HG03342 (cell line): ENCODE measurements at regions not wholly inside any gene's neighbourhood (a gene's known extent, or its start where the extent isn't known, plus 50 kb on each side); places are given as distances from the start of the nearest gene placed in this dataset.

Experiments
- ATAC-seq: cut with Tn5 transposase; IDR thresholded peaks from one replicate; pipeline ENCODE4 v1.9.1; 2021; ENCODE audit warnings: mild to moderate bottlenecking, moderate library complexity; ENCODE audit not compliant: unreplicated experiment

DNA sequence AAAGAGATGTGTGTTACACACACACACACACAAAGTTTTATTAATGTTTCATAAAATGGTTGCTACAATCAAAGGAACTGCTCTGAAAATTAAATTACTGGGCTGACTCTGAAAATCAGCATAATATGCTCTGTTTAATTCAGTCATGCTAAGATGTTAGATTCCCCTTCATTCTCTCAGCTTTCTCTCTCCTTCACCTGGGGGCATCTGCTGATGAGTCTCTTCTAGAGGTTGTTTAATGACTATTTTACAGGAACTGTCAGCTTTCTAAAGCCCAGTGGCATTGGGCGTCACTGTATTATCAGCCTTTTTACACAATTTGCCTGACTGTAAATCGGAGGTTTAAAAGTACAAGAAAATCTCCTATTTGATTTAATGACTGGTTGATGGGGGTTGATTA is 559.7 kb upstream of the POU3F2 start:
- no peak for ATAC-seq

DNA sequence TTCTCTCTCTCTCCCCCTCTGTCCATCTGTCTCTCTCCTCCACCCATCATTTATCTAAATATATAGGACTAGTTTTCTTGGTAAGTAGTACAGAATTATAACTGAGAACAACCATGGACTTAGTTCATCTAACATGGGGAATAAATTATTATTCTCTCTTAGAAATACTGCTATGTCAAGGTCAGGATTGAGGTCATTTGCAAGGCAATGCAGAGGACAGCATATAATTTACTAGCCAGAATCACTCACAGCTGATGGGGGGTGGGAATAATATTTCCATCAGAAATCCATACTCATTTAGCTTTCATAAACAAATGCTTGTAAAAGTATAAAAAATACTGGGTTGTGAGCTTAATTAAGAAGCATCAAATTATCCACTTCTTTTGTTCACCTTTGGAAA is 553.9 kb upstream of the POU3F2 start:
- ATAC-seq, result no peak

DNA sequence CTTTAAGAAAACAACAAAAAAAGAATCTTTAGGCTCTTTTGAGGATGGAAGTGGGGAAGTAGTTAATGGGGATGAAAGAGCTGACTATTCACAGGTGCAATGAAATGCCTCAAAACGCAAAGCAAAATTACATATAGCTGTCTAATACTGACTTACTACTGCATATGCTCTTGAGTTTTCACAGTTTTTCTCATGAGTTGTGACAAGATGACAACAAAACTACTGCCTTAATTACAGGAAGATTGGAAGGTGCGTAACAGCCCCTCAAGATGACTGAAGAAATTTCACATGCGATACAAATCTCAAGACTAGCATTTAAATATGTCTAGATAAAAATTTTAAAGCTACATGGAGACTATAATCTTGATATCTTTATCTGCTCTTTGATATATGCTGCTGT is 547.8 kb upstream of the POU3F2 start:
- ATAC-seq, result no peak

DNA sequence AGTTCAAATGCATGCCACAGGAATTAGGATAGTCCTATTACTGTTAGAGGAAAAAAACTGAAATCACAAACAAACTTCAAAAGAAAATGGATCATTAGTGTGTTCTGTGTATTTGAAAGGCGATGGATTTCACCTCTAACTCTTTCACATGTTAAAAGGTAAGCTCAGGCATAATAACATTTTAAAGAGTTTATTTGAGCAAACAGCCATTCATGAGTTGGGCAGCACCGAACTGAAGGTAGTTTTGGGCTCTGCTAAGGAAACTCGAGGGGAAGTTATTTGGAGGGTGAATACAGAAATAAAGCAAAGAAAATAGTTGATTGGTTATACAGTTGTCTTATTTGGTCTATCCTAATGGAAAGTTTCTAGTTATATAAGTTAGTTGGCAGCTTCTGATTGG is 546.5 kb upstream of the POU3F2 start:
- no peak for ATAC-seq

DNA sequence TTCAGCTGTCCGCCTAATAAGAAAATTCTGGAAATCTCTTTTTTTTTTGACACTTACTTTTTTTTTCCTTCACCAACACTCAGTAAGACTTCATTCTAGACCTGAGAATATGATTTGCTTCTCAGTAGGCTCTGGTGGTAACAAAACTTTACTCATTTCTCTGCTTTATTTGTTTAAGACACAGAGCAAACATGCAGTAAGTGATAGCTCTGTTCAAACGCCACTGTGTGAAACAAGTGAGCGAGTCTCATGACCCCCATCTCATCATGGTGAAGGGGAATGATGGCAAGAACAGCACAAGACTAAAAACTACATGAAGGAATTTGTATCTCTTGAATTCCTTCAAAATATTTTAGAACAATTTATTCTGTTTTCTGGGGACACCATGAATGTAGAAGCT is 541.6 kb upstream of the POU3F2 start:
- no peak for ATAC-seq

DNA sequence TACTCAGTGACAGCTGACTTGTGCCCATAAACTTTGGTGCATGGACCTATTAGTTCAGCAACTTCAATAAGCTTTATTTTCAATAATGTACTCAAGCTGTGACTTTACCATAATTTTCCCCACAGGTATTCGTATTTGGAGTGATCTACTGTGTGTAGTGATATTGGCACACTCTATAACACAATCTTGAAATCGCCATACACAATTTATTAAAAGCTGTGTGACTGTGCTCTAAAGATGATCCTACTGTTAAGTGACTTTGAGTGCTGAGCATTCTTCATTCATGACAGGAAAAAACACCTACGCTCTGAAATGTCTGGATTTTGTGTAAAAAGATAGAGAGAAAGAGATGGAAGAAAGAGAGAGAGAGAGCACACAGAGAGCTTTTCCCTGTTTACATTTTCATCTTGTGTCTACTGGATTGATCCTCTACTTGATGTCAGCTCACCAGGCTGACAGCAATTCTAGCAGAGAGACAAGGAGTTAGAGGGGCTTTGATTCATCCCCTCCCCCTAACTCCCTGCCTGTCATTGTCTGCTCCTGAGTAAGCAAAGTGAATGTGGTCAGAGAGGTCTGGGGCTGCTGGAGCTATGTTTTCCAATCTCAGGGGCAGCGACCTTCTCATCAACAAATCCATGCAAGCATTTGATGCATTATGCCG is 538.7 kb upstream of the POU3F2 start:
- no peak for ATAC-seq

DNA sequence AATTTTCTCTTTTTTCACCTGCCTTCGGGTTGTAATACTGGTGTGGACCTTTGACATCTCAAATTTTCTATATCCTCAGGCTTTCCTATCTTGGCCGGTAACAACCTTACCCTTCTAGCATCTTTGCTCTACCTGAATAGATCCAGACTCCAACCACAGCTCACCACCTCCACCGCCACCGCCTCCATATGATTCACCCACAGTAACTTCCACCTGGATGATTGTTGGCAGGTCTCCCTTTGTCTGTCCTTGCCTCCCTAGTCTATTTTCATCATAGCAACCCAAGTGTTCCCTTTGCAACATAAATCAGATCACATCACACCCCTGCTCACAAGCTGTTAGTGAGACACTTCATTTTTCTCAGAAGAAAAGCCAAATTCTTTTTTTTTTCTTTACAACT is 525.8 kb upstream of the POU3F2 start:
- no peak for ATAC-seq

DNA sequence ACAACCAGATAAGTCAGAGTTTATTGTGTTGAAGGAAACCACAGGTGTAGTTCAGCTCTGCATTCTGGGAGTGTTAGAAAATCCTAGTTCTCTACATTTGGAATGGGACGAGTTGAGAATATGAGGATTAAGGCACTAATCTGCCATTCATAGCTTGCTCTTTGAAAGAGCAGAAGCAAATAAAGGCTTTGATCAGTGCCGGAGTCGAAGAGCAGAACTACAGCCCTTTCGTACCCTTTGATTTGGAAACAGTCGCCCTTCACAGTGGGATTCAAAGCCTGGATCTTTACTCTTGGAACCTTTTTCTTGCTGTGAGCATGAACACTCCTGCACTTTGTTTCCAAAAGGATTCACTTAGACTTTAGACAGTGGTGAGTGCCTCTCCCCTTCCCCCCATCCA is 523.9 kb upstream of the POU3F2 start:
- ATAC-seq, result no peak

DNA sequence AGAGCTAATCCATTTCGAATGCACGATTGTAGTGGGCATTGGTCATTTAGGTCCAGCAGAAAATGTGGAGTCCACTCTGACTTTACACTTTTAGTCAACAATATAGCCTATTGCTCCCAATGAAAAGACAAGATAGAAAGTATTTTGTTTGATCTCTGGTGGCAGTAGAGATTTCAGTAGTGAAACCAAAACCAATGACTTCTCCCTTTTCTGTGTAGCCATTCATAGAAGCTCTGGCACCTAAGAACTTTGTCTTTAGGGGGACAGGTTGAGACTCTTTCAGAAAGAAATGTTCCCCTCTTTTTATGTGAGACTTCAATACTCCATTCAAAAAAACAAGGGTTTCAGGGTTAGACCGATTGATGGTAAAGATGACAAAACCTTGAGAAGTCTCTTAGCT is 510.8 kb upstream of the POU3F2 start:
- ATAC-seq, result peak; percentile 95

DNA sequence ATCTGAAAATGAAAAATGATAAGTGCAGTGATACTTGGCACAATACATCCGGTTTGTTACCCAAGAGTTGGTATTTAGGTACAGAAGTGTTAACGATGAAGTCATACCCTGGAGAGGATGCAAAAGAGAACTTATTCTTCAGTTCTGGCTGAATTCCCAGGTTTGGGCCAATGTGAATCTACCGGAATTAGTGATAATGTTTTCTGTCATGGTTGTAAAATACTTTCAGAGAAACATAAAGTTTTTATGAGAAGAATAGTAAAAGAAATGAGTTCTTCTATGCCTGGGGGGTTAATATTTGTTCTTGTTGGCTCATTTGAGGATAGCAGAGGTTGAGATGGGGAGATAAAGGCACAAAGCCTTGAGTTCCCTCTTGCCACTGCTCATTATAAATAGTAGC is 509.9 kb upstream of the POU3F2 start:
- no peak for ATAC-seq

DNA sequence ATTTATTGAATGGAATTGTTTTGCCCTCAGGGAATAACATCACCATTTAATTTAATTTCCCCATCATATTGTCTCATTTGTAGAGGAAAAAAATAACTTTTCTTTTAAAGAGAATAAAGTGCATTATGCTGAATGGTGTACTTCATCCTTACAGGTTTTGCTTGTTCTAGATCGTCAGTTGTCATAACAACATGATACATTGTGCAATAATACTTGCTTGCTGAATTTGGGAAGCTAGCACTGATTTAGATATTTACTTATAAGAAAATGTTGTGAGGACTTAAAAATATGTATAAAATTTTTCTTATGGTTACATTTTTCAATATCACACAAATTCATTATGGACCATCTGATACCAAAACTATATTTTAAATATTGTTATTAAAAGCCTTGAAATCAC is 509.0 kb upstream of the POU3F2 start:
- no peak for ATAC-seq

DNA sequence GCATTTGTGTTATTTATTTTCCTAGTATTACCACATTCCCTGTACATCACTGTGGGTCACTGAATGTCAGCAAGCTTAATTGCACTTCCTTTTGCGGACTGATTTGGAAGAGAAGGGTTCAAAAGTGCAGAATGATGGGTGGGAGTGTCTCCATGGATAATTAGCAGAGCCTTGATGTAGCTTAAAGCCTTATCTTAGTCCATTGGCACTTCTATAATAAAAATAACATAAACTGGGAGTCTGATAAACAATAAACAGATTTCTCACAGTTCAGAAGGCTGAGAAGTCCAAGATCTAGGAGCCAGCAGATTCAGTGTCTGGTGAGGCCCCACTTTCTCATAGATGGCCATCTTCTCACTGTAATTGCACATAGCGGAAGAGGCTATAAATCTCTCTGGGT is 501.1 kb upstream of the POU3F2 start:
- ATAC-seq, result no peak

DNA sequence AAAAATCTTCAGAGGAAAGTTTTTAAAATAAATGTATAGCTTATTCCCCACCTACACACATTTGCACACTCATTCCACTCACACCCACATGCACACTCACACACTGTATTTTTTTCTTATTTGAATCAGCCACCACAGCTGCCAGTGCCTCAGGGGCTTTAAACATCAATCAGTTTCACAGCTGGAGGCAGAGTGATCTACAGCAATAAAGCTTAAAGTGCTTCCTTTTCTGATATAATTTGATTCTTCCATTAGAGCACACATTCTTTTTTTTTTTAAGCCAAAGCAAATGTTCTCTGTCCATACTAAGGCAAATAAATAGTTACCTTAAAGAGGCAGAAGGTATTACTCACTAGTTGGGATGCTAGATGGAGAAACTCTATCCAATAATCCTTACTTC is 498.8 kb upstream of the POU3F2 start:
- no peak for ATAC-seq

DNA sequence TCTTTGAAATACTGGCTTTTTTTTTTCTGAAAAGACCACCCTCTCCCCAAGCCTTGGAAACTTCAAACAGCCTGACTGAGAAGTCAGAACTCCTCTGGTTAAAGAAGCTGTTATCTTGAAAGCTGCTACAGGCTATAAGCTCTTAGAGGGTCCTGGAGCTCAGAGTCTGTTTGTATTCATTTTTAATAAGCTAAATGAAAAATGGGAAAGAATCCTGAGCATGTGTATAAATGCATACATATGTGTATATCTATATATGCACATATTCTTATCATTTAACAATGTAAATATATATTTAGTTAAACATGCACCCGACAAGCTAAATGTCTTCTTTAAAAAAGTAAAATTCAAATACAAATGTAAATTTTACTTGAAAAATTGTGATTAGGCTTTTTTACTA is 494.9 kb upstream of the POU3F2 start:
- no peak for ATAC-seq

DNA sequence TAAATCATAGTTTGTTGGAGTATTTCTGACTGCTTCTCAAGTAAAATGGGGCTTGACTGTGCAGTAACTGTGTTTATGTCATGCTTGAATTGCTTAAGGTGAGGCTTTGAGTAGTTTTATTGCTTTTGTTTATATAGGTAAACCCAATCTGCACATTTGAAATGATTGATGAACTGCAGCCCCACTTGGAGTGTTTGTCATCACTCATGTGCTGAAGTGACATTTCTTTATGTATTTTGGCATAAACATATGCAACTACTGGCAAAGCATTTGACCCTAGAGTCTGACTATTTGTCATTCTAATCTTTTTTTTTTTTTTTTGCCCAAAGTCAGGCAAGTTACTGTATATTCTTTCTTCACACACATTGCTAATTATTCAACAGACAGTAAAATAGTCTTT is 491.4 kb upstream of the POU3F2 start:
- no peak for ATAC-seq

DNA sequence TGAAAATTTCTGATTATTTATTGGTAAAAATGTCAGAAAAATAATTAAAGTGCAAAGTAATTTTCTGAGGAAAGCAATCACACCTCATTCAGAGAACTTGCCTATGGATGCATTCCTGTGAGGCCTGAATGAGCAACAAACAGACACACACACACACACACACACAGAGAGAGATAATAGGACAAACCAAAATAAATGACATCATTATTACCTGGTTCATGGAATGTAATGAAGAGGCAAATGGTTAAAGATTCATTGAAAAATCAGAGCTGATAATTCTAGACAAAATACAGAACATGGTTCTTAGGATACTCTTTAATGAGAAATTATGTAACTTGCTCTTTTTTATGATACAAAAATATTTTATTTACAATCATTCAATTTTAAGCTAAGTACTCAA is 490.6 kb upstream of the POU3F2 start:
- ATAC-seq, result no peak

DNA sequence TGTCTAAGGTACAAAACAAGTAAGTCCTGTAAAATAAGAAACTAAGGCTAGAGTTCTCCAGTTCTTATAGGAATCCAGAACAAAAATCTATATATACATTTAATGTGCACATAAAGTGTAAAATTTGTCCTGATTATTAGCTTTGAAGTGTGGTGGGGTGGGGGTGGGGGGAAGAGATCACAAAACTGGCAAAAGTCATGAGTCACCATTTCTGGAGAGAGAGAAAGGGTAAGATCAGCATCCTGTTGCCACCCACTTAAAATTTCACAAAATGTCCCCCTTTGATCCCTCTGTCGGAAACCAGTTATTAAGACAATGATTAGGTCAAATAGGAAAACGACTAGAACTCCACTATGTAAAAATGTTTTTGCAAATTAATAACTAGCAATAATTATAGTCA is 482.0 kb upstream of the POU3F2 start:
- ATAC-seq, result no peak

DNA sequence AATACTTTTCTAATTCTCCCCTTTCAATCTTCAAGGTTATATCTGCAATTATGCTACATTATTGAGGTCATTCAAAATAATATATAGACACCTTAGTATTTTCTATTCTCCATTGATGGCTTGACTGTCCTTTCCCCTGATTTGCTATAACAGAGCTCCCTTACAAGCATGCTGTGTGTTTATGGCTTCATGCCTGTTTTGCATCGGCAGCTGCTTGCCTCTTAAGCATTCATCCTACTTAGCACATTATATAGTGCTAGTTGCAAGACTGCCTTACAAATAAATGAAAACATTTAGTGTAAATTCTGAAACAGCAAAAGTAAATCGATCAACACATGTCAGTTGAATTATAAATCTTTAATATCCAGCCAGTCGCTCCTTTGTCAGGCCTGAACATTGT is 476.2 kb upstream of the POU3F2 start:
- no peak for ATAC-seq

DNA sequence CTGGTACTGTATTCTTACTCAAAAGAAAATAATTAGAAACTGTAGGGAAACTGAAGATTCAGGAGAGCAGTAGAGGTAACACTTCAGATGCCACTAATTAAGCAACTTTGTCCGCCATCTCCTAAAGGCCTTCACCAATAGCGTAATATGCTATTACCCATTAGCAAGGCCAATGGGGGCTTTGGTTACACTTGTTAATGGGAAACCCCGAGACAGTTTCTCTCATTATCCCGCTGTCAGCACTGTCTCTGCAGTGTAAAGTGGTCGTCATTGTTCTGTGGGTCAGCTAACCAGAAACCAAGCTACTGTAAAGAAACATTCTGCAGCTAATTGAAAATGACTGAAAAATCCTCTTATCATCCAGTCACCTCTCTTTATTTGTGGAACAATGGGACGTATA is 468.0 kb upstream of the POU3F2 start:
- no peak for ATAC-seq

DNA sequence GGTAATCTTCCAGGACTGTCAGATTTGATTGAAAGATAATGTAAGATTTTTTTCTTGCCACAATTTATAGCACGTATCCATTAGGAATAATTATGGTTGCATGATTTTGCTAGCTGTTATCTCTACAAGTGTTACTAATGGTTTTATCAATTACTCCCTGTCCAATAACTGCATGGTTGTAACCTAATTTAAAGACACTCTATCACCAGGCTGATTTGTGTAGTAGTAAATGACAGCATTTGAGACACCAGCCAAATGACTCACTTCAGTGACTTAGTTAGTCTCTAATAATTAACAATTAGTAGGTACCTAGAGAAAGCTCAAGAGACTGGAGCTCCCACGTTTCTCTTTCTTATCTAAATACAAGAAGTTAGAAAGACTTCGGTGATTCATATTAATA is 453.8 kb upstream of the POU3F2 start:
- ATAC-seq, result no peak

DNA sequence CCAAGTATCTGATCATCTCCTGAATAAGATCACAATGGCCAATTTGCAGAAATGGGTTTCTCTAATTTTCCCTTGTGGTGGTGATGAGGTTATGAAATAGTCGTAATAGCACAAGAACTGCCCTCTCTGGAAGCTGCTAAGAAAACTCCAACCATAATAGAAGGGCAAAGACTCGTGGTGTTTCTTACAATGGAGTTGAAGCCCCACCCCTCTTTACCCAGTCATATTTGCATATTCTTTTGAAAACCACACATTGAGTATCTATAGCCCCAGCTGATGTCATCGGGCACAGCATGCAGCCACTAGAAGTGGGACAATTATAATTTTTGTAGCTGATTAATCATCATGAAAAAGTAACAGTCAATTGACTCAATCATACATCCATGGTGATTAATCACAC is 452.1 kb upstream of the POU3F2 start:
- no peak for ATAC-seq

DNA sequence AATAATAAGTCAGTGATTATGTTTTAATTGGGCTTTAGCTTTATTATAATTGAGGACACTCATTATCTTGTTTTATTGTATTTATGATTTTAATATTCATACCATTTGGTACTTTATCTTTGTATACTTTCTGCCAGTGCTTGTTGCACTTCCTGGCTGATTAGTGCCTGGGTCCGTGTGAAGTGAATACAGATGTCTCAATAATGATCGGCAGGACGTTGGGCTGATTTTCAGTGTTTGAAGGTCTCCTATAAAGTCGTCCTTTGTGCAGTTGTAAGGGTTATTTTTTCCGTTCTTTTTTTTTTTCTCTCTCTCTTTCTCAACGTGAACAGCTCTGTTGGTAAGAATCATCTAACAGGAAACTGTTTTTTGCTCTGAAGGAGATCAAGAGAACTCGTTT is 450.0 kb upstream of the POU3F2 start:
- no peak for ATAC-seq

DNA sequence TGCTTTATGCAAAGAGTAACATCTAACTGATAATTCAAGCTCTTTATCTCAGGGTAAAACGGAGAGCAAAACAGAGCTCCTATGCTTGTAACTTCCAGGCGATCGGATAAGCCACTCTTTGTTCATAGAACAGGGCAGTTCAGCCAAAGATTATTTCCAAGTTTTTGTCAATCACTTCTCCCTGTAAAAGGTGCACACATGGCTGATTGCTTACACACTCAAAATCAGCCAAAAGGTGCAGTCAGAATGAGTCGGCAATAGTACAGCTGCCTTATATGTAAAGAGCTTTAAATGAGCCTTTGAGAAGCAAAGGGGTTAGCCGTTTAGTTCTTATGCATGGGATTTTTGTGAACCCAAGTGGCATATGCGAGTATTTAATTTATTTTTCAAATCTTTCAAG is 449.6 kb upstream of the POU3F2 start:
- ATAC-seq, result no peak
